ENCODE measurements at regions not wholly inside any gene's neighbourhood (a gene's known extent, or its start where the extent isn't known, plus 50 kb on each side); places are given as distances from the start of the nearest gene placed in this dataset.

- TF ChIP-seq EZH2phosphoT487 (IDR thresholded peaks at IDR 0.05; ENCODE audit: insufficient read depth, low read depth): no peak
- TF ChIP-seq EZH2 (IDR thresholded peaks at IDR 0.05; ENCODE audit: insufficient read depth, poor library complexity, severe bottlenecking): no peak
Observed at GRCh38 chr12:63396135-63396534, 245.1 kb upstream of the AVPR1A start.
